ENCODE measurements at regions not wholly inside any gene's neighbourhood (a gene's known extent, or its start where the extent isn't known, plus 50 kb on each side); places are given as distances from the start of the nearest gene placed in this dataset.

GRCh38 chr4:55745014-55745413 is 74.6 kb upstream of the EXOC1L start (continued):
- no peak for TF ChIP-seq REST (IDR thresholded peaks at IDR 0.05; ENCODE audit: unreplicated experiment)
- TF ChIP-seq JUNB (IDR thresholded peaks at IDR 0.05; ENCODE audit: unreplicated experiment), result no peak

GRCh38 chr4:55747793-55748192 is 71.8 kb upstream of the EXOC1L start:
- no peak for TF ChIP-seq ZNF331 (CRISPR knock-in tag; IDR thresholded peaks at IDR 0.05; ENCODE audit: low read depth)
- no peak for TF ChIP-seq CREB1 (CRISPR knock-in tag; IDR thresholded peaks at IDR 0.05; ENCODE audit: low read depth)
- TF ChIP-seq REST (IDR thresholded peaks at IDR 0.05; ENCODE audit: unreplicated experiment), result no peak
- TF ChIP-seq EZH2phosphoT487 (IDR thresholded peaks at IDR 0.05; ENCODE audit: unreplicated experiment), result no peak
- TF ChIP-seq ZNF114 (CRISPR knock-in tag; IDR thresholded peaks at IDR 0.05), result no peak
- TF ChIP-seq JUNB (IDR thresholded peaks at IDR 0.05; ENCODE audit: unreplicated experiment), result no peak
- H3K27me3 Mint-ChIP-seq (ENCODE audit: insufficient read depth, low read depth, poor library complexity), result peaks cover 3% of the 10 kb centered on the region
- no peaks in the 10 kb centered on the region for H3K4me1 ChIP-seq (ENCODE audit: insufficient read depth)

GRCh38 chr4:55749666-55750065 is 69.9 kb upstream of the EXOC1L start:
- Histone ChIP-seq H3K27me3 (ENCODE audit: insufficient read depth) (no peaks in the 10 kb centered on the region), H3F3A (replicated peaks; ENCODE audit: low read depth) (no peaks in the 10 kb centered on the region), H3K36me3 (ENCODE audit: insufficient read depth) (no peaks in the 10 kb centered on the region), H2AFZ (no peak overlapping the region), H3K4me1 (ENCODE audit: insufficient read depth) (no peaks in the 10 kb centered on the region), H3K9me2 (ENCODE audit: insufficient read depth) (peaks cover 17% of the 10 kb centered on the region), H3K27ac (ENCODE audit: low read depth) (no peak overlapping the region), H3K4me2 (no peak overlapping the region), H3K4me3 (no peak overlapping the region), H4K20me1 (replicated peaks; ENCODE audit: insufficient read depth) (no peaks in the 10 kb centered on the region), H3K79me2 (replicated peaks; ENCODE audit: insufficient read depth) (no peaks in the 10 kb centered on the region)
- DNase-seq (ENCODE audit: low spot score) (no peak), ATAC-seq (no peak)
- Mint-ChIP-seq H3K36me3 (ENCODE audit: low read depth) (no peaks in the 10 kb centered on the region), H3K27me3 (ENCODE audit: insufficient read depth, low read depth, poor library complexity) (peaks cover 3% of the 10 kb centered on the region), H3K4me3 (no peak overlapping the region), H3K9me3 (no peaks in the 10 kb centered on the region), H3K4me1 (no peaks in the 10 kb centered on the region; the same call in 2 of the 3 replicates), H3K27ac (no peak overlapping the region)
- no peak for TF ChIP-seq EZH2phosphoT487 (IDR thresholded peaks at IDR 0.05; ENCODE audit: unreplicated experiment)
- TF ChIP-seq REST (IDR thresholded peaks at IDR 0.05; ENCODE audit: unreplicated experiment), result no peak
- TF ChIP-seq POLR2AphosphoS5 (IDR thresholded peaks at IDR 0.05; ENCODE audit: low read depth), result no peak
- no peak for TF ChIP-seq ZNF331 (CRISPR knock-in tag; IDR thresholded peaks at IDR 0.05; ENCODE audit: low read depth)
- no peak for TF ChIP-seq JUNB (IDR thresholded peaks at IDR 0.05; ENCODE audit: unreplicated experiment)
- TF ChIP-seq EZH2 (IDR thresholded peaks at IDR 0.05; ENCODE audit: low read depth, unreplicated experiment), result no peak
- no peak for TF ChIP-seq ETS1 (IDR thresholded peaks at IDR 0.05)
- TF ChIP-seq ZNF114 (CRISPR knock-in tag; IDR thresholded peaks at IDR 0.05), result no peak
- no peak for TF ChIP-seq CREB1 (CRISPR knock-in tag; IDR thresholded peaks at IDR 0.05; ENCODE audit: low read depth)
- TF ChIP-seq NANOG (IDR thresholded peaks at IDR 0.05; ENCODE audit: borderline replicate concordance), result no peak

More at GRCh38 chr4:55747793-55748192, 71.8 kb upstream of the EXOC1L start:
- H3K9me2 ChIP-seq (ENCODE audit: insufficient read depth), result peaks cover 17% of the 10 kb centered on the region
- H3K27ac ChIP-seq (ENCODE audit: low read depth), result no peak overlapping the region
- Mint-ChIP-seq H3K36me3 (ENCODE audit: low read depth) (no peaks in the 10 kb centered on the region), H3K27ac (no peak overlapping the region), H3K4me3 (no peak overlapping the region), H3K9me3 (no peaks in the 10 kb centered on the region), H3K4me1 (no peaks in the 10 kb centered on the region; the same call in 2 of the 3 replicates)
- no peaks in the 10 kb centered on the region for H3K27me3 ChIP-seq (ENCODE audit: insufficient read depth)
- H3K36me3 ChIP-seq (ENCODE audit: insufficient read depth), result no peaks in the 10 kb centered on the region
- H3K79me2 ChIP-seq (replicated peaks; ENCODE audit: insufficient read depth), result no peaks in the 10 kb centered on the region
- H4K20me1 ChIP-seq (replicated peaks; ENCODE audit: insufficient read depth), result no peaks in the 10 kb centered on the region
- DNase-seq (ENCODE audit: low spot score), result no peak
- no peak overlapping the region for H2AFZ ChIP-seq
- H3F3A ChIP-seq (replicated peaks; ENCODE audit: low read depth), result no peaks in the 10 kb centered on the region
- no peak overlapping the region for H3K4me3 ChIP-seq
- H3K4me2 ChIP-seq, result no peak overlapping the region
- no peak for ATAC-seq
